SK-N-SH treated with all-trans-retinoic acid at 6 μM for 48 hours (cell line): ENCODE measurements at regions not wholly inside any gene's neighbourhood (a gene's known extent, or its start where the extent isn't known, plus 50 kb on each side); places are given as distances from the start of the nearest gene placed in this dataset.

Source experiments
- ATAC-seq: fragments of 200-7000 bp; cut with Tn5 transposase; 3 replicates; pipeline ENCODE4 v1.9.1; 2020; ENCODE audit warnings: mild to moderate bottlenecking, moderate library complexity
- ARNTL ChIP-seq: fragments of 450-650 bp; formaldehyde crosslinking; IDR thresholded peaks from 2 replicates; pipeline ENCODE4 v1.5.0; 2020; ENCODE audit warnings: low read depth, mild to moderate bottlenecking, moderate library complexity, borderline replicate concordance
- BACH2 ChIP-seq: fragments of 250-450 bp; sonication (Bioruptor Pico); IDR thresholded peaks from 2 replicates; pipeline ENCODE4 v1.9.0; 2021; ENCODE audit warnings: mild to moderate bottlenecking, borderline replicate concordance
- CREB5 ChIP-seq: fragments of 250-450 bp; sonication (Bioruptor Pico); IDR thresholded peaks from 2 replicates; pipeline ENCODE4 v1.5.1; 2020; ENCODE audit warnings: low read depth, mild to moderate bottlenecking, moderate library complexity
- CSDC2 ChIP-seq: fragments of 250-450 bp; sonication (Bioruptor Pico); IDR thresholded peaks from 2 replicates; pipeline ENCODE4 v1.5.0; 2020; ENCODE audit warnings: mild to moderate bottlenecking, moderate library complexity
- CSRNP3 ChIP-seq: fragments of 250-450 bp; sonication (Bioruptor Pico); IDR thresholded peaks from 2 replicates; pipeline ENCODE4 v1.5.1; 2021; ENCODE audit warnings: mild to moderate bottlenecking, moderate library complexity
- ESRRG ChIP-seq: fragments of 250-450 bp; sonication (Bioruptor Pico); IDR thresholded peaks from 2 replicates; pipeline ENCODE4 v1.6.1; 2021; ENCODE audit warnings: mild to moderate bottlenecking
- GLIS3 ChIP-seq: fragments of 250-450 bp; sonication (Bioruptor Pico); IDR thresholded peaks from 2 replicates; pipeline ENCODE4 v1.5.0; 2020; ENCODE audit warnings: mild to moderate bottlenecking, moderate library complexity
- ISL1 ChIP-seq: fragments of 250-450 bp; sonication (Bioruptor Pico); IDR thresholded peaks from 2 replicates; pipeline ENCODE4 v2.1.2; 2022; ENCODE audit warnings: mild to moderate bottlenecking, moderate library complexity
- OSR1 ChIP-seq: fragments of 250-450 bp; sonication (Bioruptor Pico); IDR thresholded peaks from 2 replicates; pipeline ENCODE4 v1.8.0; 2022; ENCODE audit warnings: moderate library complexity, mild to moderate bottlenecking, inconsistent platforms
- PATZ1 ChIP-seq: fragments of 250-450 bp; sonication (Bioruptor Pico); IDR thresholded peaks from 2 replicates; pipeline ENCODE4 v1.8.0; 2020; ENCODE audit warnings: mild to moderate bottlenecking, moderate library complexity, borderline replicate concordance
- POU6F1 ChIP-seq: fragments of 250-450 bp; sonication (Bioruptor Pico); IDR thresholded peaks from 2 replicates; pipeline ENCODE4 v1.8.0; 2021; ENCODE audit warnings: low read depth, mild to moderate bottlenecking, moderate library complexity, borderline replicate concordance
- PPARA ChIP-seq: fragments of 250-450 bp; sonication (Bioruptor Pico); IDR thresholded peaks from 2 replicates; pipeline ENCODE4 v1.5.0; 2020; ENCODE audit warnings: mild to moderate bottlenecking, borderline replicate concordance
- RARB ChIP-seq: fragments of 250-450 bp; sonication (Bioruptor Pico); IDR thresholded peaks from 2 replicates; pipeline ENCODE4 v1.8.0; 2021; ENCODE audit warnings: mild to moderate bottlenecking, moderate library complexity
- SNAI2 ChIP-seq: fragments of 250-450 bp; sonication (Bioruptor Pico); IDR thresholded peaks from 2 replicates; pipeline ENCODE4 v1.5.0; 2020; ENCODE audit warnings: mild to moderate bottlenecking, moderate library complexity
- TCF4 ChIP-seq: fragments of 250-450 bp; sonication (Bioruptor Pico); IDR thresholded peaks from 2 replicates; pipeline ENCODE4 v1.8.0; 2021; ENCODE audit warnings: mild to moderate bottlenecking, moderate library complexity, borderline replicate concordance
- TOX ChIP-seq: fragments of 250-450 bp; sonication (Bioruptor Pico); IDR thresholded peaks from 2 replicates; pipeline ENCODE4 v1.8.0; 2021; ENCODE audit warnings: mild to moderate bottlenecking, moderate library complexity, borderline replicate concordance
- ZFP3 ChIP-seq: fragments of 250-450 bp; sonication (Bioruptor Pico); IDR thresholded peaks from 2 replicates; pipeline ENCODE4 v1.5.0; 2020; ENCODE audit warnings: mild to moderate bottlenecking, moderate library complexity
- ZFP30 ChIP-seq: fragments of 450-650 bp; formaldehyde crosslinking; IDR thresholded peaks from 2 replicates; pipeline ENCODE4 v1.5.0; 2022; ENCODE audit warnings: mild to moderate bottlenecking, moderate library complexity
- ZNF565 ChIP-seq: fragments of 450-650 bp; formaldehyde crosslinking; conservative IDR thresholded peaks from 2 replicates; pipeline ENCODE4 v1.5.0; 2020; ENCODE audit warnings: low read depth, mild to moderate bottlenecking, moderate library complexity
- ZNF70 ChIP-seq: fragments of 450-650 bp; formaldehyde crosslinking; IDR thresholded peaks from 2 replicates; pipeline ENCODE4 v1.5.0; 2020; ENCODE audit warnings: mild to moderate bottlenecking, moderate library complexity
- ZNF8 ChIP-seq: fragments of 450-650 bp; formaldehyde crosslinking; IDR thresholded peaks from 2 replicates; pipeline ENCODE4 v1.5.0; 2020; ENCODE audit warnings: mild to moderate bottlenecking, moderate library complexity

GRCh38 chr6:92550501-92550900, 868.9 kb downstream of the EPHA7 start:
- no peak for TF ChIP-seq ZFP30 (CRISPR knock-in tag)
- TF ChIP-seq ESRRG (CRISPR knock-in tag) = no peak
- TF ChIP-seq ZFP3 (CRISPR knock-in tag) = no peak
- no peak for TF ChIP-seq ZNF565 (CRISPR knock-in tag)
- no peak for TF ChIP-seq PATZ1 (CRISPR knock-in tag)
- no peak for TF ChIP-seq CREB5 (CRISPR knock-in tag)
- TF ChIP-seq OSR1 = no peak
- TF ChIP-seq TOX (CRISPR knock-in tag) = no peak
- TF ChIP-seq POU6F1 (CRISPR knock-in tag) = no peak
- no peak for TF ChIP-seq GLIS3 (CRISPR knock-in tag)
- no peak for TF ChIP-seq RARB (CRISPR knock-in tag)
- no peak for TF ChIP-seq BACH2
- TF ChIP-seq SNAI2 (CRISPR knock-in tag) = no peak
- ATAC-seq = no peak

- TF ChIP-seq ZNF565 (CRISPR knock-in tag) (no peak), CREB5 (CRISPR knock-in tag) (no peak), GLIS3 (CRISPR knock-in tag) (no peak), CSRNP3 (CRISPR knock-in tag) (no peak), PPARA (CRISPR knock-in tag) (no peak), ISL1 (CRISPR knock-in tag) (no peak), RARB (CRISPR knock-in tag) (no peak), ZNF70 (CRISPR knock-in tag) (no peak), BACH2 (no peak), POU6F1 (CRISPR knock-in tag) (no peak), ESRRG (CRISPR knock-in tag) (no peak), TCF4 (CRISPR knock-in tag) (no peak), ZFP3 (CRISPR knock-in tag) (no peak), ARNTL (CRISPR knock-in tag) (no peak), OSR1 (no peak), CSDC2 (no peak), ZNF8 (CRISPR knock-in tag) (no peak), SNAI2 (CRISPR knock-in tag) (no peak), PATZ1 (CRISPR knock-in tag) (no peak), ZFP30 (CRISPR knock-in tag) (no peak)
- ATAC-seq = no peak
Measured at GRCh38 chr6:92545861-92546260, 873.5 kb downstream of the EPHA7 start.
